ENCODE measurements at regions not wholly inside any gene's neighbourhood (a gene's known extent, or its start where the extent isn't known, plus 50 kb on each side); places are given as distances from the start of the nearest gene placed in this dataset.

DNA sequence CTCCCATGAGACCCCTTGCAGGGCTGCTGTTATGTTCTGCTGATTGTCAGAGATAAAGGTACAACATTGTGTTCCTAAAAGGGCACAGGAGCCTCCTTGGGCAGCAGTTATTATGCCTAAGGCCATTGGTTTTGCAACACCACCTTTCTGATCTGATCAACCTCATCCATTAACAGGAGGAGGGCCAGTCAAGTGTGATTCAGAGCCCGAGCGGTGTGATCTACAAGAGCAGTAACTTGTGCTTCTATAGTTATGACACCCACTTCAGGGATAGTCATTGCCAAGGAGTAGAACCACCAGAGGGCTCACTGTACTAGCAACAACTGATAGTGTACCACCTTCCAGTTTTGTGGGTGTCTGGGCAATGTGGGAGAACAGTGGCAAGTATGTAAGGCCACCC is 1457.9 kb upstream of the CADM2 start:
- TF ChIP-seq RAD21 (CRISPR knock-in tag; conservative IDR thresholded peaks at IDR 0.05 in 1 of 2, IDR thresholded peaks at IDR 0.05 in 1 of 2) (no peak), SAP30 (IDR thresholded peaks at IDR 0.05; ENCODE audit: borderline replicate concordance, insufficient read depth, low read depth, low read length, poor library complexity, severe bottlenecking) (no peak), RBM39 (optimal IDR thresholded peaks at IDR 0.05; ENCODE audit: low read depth, low read length) (no peak), ZBTB8A (IDR thresholded peaks at IDR 0.05; ENCODE audit: partially characterized antibody) (no peak), CEBPG (CRISPR knock-in tag; IDR thresholded peaks at IDR 0.05) (no peak), CEBPG (tag; conservative IDR thresholded peaks at IDR 0.05 in 1 of 2, IDR thresholded peaks at IDR 0.05 in 1 of 2) (no peak), BACH1 (tag; IDR thresholded peaks at IDR 0.05) (no peak), SMAD3 (CRISPR knock-in tag; conservative IDR thresholded peaks at IDR 0.05) (no peak)
- TF ChIP-seq, protein P1, sequence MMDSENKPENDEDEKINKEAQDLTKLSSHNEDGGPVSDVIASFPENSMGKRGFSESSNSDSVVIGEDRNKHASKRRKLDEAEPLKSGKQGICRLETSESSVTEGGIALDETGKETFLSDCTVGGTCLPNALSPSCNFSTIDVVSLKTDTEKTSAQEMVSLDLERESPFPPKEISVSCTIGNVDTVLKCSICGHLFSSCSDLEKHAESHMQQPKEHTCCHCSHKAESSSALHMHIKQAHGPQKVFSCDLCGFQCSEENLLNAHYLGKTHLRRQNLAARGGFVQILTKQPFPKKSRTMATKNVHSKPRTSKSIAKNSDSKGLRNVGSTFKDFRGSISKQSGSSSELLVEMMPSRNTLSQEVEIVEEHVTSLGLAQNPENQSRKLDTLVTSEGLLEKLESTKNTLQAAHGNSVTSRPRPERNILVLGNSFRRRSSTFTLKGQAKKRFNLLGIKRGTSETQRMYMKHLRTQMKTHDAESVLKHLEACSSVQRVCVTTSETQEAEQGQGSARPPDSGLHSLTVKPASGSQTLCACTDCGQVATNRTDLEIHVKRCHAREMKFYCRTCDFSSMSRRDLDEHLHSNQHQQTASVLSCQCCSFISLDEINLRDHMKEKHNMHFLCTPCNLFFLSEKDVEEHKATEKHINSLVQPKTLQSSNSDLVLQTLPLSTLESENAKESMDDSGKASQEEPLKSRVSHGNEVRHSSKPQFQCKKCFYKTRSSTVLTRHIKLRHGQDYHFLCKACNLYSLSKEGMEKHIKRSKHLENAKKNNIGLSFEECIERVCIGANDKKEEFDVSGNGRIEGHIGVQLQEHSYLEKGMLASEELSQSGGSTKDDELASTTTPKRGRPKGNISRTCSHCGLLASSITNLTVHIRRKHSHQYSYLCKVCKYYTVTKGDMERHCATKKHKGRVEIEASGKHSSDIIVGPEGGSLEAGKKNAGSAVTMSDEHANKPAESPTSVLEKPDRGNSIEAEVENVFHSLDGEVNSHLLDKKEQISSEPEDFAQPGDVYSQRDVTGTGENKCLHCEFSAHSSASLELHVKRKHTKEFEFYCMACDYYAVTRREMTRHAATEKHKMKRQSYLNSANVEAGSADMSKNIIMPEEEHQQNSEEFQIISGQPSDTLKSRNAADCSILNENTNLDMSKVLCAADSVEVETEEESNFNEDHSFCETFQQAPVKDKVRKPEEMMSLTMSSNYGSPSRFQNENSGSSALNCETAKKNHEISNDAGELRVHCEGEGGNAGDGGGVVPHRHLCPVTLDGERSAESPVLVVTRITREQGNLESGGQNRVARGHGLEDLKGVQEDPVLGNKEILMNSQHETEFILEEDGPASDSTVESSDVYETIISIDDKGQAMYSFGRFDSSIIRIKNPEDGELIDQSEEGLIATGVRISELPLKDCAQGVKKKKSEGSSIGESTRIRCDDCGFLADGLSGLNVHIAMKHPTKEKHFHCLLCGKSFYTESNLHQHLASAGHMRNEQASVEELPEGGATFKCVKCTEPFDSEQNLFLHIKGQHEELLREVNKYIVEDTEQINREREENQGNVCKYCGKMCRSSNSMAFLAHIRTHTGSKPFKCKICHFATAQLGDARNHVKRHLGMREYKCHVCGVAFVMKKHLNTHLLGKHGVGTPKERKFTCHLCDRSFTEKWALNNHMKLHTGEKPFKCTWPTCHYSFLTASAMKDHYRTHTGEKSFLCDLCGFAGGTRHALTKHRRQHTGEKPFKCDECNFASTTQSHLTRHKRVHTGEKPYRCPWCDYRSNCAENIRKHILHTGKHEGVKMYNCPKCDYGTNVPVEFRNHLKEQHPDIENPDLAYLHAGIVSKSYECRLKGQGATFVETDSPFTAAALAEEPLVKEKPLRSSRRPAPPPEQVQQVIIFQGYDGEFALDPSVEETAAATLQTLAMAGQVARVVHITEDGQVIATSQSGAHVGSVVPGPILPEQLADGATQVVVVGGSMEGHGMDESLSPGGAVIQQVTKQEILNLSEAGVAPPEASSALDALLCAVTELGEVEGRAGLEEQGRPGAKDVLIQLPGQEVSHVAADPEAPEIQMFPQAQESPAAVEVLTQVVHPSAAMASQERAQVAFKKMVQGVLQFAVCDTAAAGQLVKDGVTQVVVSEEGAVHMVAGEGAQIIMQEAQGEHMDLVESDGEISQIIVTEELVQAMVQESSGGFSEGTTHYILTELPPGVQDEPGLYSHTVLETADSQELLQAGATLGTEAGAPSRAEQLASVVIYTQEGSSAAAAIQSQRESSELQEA (IDR thresholded peaks at IDR 0.05; ENCODE audit: low read depth) = no peak
- TF ChIP-seq, protein P2, sequence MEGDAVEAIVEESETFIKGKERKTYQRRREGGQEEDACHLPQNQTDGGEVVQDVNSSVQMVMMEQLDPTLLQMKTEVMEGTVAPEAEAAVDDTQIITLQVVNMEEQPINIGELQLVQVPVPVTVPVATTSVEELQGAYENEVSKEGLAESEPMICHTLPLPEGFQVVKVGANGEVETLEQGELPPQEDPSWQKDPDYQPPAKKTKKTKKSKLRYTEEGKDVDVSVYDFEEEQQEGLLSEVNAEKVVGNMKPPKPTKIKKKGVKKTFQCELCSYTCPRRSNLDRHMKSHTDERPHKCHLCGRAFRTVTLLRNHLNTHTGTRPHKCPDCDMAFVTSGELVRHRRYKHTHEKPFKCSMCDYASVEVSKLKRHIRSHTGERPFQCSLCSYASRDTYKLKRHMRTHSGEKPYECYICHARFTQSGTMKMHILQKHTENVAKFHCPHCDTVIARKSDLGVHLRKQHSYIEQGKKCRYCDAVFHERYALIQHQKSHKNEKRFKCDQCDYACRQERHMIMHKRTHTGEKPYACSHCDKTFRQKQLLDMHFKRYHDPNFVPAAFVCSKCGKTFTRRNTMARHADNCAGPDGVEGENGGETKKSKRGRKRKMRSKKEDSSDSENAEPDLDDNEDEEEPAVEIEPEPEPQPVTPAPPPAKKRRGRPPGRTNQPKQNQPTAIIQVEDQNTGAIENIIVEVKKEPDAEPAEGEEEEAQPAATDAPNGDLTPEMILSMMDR (IDR thresholded peaks at IDR 0.05 in 2 of 3, conservative IDR thresholded peaks at IDR 0.05 in 1 of 3; ENCODE audit: insufficient read depth in 2 of 3, low read depth in 1 of 3, low read length in 3 of 3) = no peak
- TF ChIP-seq, protein P3, sequence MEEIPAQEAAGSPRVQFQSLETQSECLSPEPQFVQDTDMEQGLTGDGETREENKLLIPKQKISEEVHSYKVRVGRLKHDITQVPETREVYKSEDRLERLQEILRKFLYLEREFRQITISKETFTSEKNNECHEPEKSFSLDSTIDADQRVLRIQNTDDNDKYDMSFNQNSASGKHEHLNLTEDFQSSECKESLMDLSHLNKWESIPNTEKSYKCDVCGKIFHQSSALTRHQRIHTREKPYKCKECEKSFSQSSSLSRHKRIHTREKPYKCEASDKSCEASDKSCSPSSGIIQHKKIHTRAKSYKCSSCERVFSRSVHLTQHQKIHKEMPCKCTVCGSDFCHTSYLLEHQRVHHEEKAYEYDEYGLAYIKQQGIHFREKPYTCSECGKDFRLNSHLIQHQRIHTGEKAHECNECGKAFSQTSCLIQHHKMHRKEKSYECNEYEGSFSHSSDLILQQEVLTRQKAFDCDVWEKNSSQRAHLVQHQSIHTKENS (CRISPR knock-in tag; IDR thresholded peaks at IDR 0.05) = no peak
- TF ChIP-seq, protein P4, sequence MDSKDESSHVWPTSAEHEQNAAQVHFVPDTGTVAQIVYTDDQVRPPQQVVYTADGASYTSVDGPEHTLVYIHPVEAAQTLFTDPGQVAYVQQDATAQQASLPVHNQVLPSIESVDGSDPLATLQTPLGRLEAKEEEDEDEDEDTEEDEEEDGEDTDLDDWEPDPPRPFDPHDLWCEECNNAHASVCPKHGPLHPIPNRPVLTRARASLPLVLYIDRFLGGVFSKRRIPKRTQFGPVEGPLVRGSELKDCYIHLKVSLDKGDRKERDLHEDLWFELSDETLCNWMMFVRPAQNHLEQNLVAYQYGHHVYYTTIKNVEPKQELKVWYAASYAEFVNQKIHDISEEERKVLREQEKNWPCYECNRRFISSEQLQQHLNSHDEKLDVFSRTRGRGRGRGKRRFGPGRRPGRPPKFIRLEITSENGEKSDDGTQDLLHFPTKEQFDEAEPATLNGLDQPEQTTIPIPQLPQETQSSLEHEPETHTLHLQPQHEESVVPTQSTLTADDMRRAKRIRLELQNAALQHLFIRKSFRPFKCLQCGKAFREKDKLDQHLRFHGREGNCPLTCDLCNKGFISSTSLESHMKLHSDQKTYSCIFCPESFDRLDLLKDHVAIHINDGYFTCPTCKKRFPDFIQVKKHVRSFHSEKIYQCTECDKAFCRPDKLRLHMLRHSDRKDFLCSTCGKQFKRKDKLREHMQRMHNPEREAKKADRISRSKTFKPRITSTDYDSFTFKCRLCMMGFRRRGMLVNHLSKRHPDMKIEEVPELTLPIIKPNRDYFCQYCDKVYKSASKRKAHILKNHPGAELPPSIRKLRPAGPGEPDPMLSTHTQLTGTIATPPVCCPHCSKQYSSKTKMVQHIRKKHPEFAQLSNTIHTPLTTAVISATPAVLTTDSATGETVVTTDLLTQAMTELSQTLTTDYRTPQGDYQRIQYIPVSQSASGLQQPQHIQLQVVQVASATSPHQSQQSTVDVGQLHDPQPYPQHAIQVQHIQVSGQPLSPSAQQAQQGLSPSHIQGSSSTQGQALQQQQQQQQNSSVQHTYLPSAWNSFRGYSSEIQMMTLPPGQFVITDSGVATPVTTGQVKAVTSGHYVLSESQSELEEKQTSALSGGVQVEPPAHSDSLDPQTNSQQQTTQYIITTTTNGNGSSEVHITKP (IDR thresholded peaks at IDR 0.05; ENCODE audit: partially characterized antibody) = no peak

Data from K562 (cell line).